ENCODE measurements at regions not wholly inside any gene's neighbourhood (a gene's known extent, or its start where the extent isn't known, plus 50 kb on each side); places are given as distances from the start of the nearest gene placed in this dataset.

DNA sequence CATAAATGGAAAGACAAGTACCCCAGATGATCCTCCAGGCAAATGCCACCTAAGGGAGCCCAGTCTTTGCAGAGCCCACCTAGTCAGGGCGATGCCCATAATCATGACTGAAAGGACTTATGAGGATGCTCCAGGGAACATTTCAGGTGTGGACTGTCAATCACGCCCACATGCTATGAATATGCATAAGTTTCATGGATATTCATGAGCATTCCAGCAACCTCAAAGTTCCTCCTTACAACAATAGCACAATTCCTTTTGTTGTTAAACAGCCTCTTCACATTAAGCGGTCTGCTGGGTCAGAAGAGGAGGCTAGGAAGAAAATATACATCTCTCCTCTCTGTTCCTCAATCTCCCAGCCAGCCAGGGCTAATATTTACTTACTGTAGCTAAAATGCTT, 161.6 kb downstream of the C5orf15 start:
- H3K79me1 ChIP-seq (ENCODE audit: low read depth, low read length) = no peaks in the 10 kb centered on the region
- H2BK5ac ChIP-seq (ENCODE audit: low read length) = no peak overlapping the region
- H3K4me2 ChIP-seq (ENCODE audit: insufficient read depth, low read length, poor library complexity, severe bottlenecking) = no peak overlapping the region
- no peaks in the 10 kb centered on the region for H3K9me3 ChIP-seq (replicated peaks in 1 of 2; ENCODE audit: control insufficient read depth in 2 of 2, insufficient read depth in 1 of 2, low read depth in 1 of 2, low read length in 2 of 2)
- H3K36me3 ChIP-seq (replicated peaks in 1 of 2; ENCODE audit: control insufficient read depth in 2 of 2, insufficient read depth in 2 of 2, low read length in 2 of 2) = no peaks in the 10 kb centered on the region
- no peak overlapping the region for H3K23ac ChIP-seq (ENCODE audit: low read depth, low read length, poor library complexity)
- no peak overlapping the region for H3K4ac ChIP-seq (ENCODE audit: low read length)
- H4K8ac ChIP-seq (ENCODE audit: low read depth, low read length) = no peak overlapping the region
- H4K91ac ChIP-seq (ENCODE audit: low read depth, low read length, poor library complexity) = no peak overlapping the region
- H2BK120ac ChIP-seq (ENCODE audit: low read depth, low read length) = no peak overlapping the region
- H3K14ac ChIP-seq (ENCODE audit: low read length) = no peak overlapping the region
- H3K9ac ChIP-seq (ENCODE audit: low read depth, low read length, poor library complexity) = no peak overlapping the region
- H3K27me3 ChIP-seq (ENCODE audit: control insufficient read depth in 3 of 3, insufficient read depth in 3 of 3, low read depth in 1 of 3, low read length in 3 of 3) = peaks cover 0 to 3% (median 0%) of the 10 kb centered on the region in 3 experiments
- H3K27ac ChIP-seq (replicated peaks; ENCODE audit: low read length) = no peak overlapping the region
- no peak overlapping the region for H3K18ac ChIP-seq (ENCODE audit: low read length)
- no peak overlapping the region for H2BK15ac ChIP-seq (ENCODE audit: low read length)
- no peak for DNase-seq (ENCODE audit: low spot score)
- peaks cover 1 to 2% of the 10 kb centered on the region in 2 donors for H3K4me1 ChIP-seq (ENCODE audit: control insufficient read depth in 2 of 2, insufficient read depth in 1 of 2, low read depth in 1 of 2, low read length in 2 of 2)
- WGBS, 2 donors (ENCODE audit: extremely low coverage in 2 of 2, insufficient read length in 2 of 2, insufficient replicate concordance in 1 of 2) = no CpG with 5 or more reads among the region's 3 CpGs
- no peak overlapping the region for H2BK12ac ChIP-seq (ENCODE audit: low read length)
- H2AK5ac ChIP-seq (ENCODE audit: low read depth, low read length) = no peak overlapping the region
- H3K4me3 ChIP-seq (ENCODE audit: low read length in 2 of 2) = no peak overlapping the region
- no peak overlapping the region for H2AFZ ChIP-seq (ENCODE audit: low read length)

DNA sequence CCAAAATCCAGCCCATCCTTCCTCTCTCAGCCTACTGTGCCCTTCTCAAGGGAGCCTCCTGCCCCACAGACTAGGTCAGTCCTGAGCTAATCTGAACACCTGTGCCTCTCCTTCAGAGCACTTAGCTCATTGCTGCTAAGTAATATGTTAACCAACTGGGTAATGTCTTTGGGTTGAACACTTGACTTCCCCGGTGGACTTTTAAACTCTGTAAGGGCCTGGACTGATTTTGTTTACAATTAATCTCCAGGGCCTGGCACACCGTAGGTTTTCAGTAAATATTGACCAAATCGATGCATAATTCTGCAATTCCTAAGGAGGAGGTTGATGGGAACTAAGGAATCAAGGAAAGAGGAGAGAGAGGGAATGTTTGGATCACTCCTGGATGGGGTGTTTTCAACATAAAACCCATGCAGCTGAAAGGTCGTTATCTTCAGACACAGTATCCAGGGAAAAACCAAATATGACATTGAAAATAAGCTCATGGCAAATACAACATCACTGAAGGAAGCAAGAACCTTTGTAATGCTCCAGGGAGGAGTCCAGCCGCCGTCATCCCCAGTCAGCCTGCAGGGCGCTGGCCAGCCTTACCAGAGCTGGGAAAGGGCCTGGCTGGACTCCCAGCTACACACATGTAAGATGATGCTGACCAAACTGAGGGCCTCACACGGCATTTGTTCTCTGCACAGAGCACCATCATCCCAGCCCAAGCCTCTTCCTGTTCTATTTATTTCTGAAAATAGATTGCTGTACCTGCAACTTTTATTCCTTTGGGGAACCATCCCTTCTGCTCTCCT, 166.3 kb downstream of the C5orf15 start:
- WGBS, 2 donors (ENCODE audit: extremely low coverage in 2 of 2, insufficient read length in 2 of 2, insufficient replicate concordance in 1 of 2) = no CpG with 5 or more reads among the region's 8 CpGs
- no peak overlapping the region for H3K4ac ChIP-seq (ENCODE audit: low read length)
- H3K9me3 ChIP-seq (replicated peaks in 1 of 2; ENCODE audit: control insufficient read depth in 2 of 2, insufficient read depth in 1 of 2, low read depth in 1 of 2, low read length in 2 of 2) = no peaks in the 10 kb centered on the region

DNA sequence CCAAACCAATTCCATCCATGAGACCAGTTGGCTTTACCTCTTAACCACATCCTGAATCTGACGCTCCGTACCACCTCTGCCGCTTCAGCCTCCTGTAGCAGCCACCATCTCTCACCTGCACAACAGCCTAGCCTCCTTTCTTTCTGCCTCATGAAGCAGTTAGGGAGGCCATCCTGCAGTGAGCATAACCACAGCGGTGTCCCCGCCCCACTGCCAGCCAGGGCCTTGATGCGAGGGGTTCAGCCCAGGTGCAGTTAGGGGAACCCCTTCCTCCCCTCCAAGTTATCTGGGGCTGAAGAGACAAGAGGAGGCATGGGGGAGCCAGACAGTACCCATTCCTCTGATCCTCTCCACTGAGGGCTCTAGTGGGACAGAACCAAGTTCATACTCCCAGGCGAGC, 167.0 kb downstream of the C5orf15 start:
- no peak overlapping the region for H2AFZ ChIP-seq (ENCODE audit: low read length)
- no peak overlapping the region for H3K4me3 ChIP-seq (ENCODE audit: low read length in 2 of 2)
- H3K4ac ChIP-seq (ENCODE audit: low read length) = no peak overlapping the region
- no peak overlapping the region for H2AK5ac ChIP-seq (ENCODE audit: low read depth, low read length)
- H3K18ac ChIP-seq (ENCODE audit: low read length) = peak overlapping the region; percentile 46
- H2BK120ac ChIP-seq (ENCODE audit: low read depth, low read length) = no peak overlapping the region
- no peak overlapping the region for H4K8ac ChIP-seq (ENCODE audit: low read depth, low read length)
- H3K36me3 ChIP-seq (replicated peaks in 1 of 2; ENCODE audit: control insufficient read depth in 2 of 2, insufficient read depth in 2 of 2, low read length in 2 of 2) = no peaks in the 10 kb centered on the region
- H3K9ac ChIP-seq (ENCODE audit: low read depth, low read length, poor library complexity) = peak overlapping the region; percentile 24
- peak overlapping the region; percentile 61 for H3K14ac ChIP-seq (ENCODE audit: low read length)
- H3K4me2 ChIP-seq (ENCODE audit: insufficient read depth, low read length, poor library complexity, severe bottlenecking) = no peak overlapping the region
- no peak overlapping the region for H2BK5ac ChIP-seq (ENCODE audit: low read length)
- WGBS, 2 donors (ENCODE audit: extremely low coverage in 2 of 2, insufficient read length in 2 of 2, insufficient replicate concordance in 1 of 2) = no CpG with 5 or more reads among the region's 7 CpGs
- no peaks in the 10 kb centered on the region for H3K9me3 ChIP-seq (replicated peaks in 1 of 2; ENCODE audit: control insufficient read depth in 2 of 2, insufficient read depth in 1 of 2, low read depth in 1 of 2, low read length in 2 of 2)
- no peak overlapping the region for H2BK12ac ChIP-seq (ENCODE audit: low read length)
- H3K27ac ChIP-seq (replicated peaks; ENCODE audit: low read length) = no peak overlapping the region
- no peaks in the 10 kb centered on the region for H3K79me1 ChIP-seq (ENCODE audit: low read depth, low read length)
- DNase-seq (ENCODE audit: low spot score) = no peak
- peaks cover 0 to 10% (median 0%) of the 10 kb centered on the region in 3 experiments for H3K27me3 ChIP-seq (ENCODE audit: control insufficient read depth in 3 of 3, insufficient read depth in 3 of 3, low read depth in 1 of 3, low read length in 3 of 3)
- H4K91ac ChIP-seq (ENCODE audit: low read depth, low read length, poor library complexity) = no peak overlapping the region
- H3K23ac ChIP-seq (ENCODE audit: low read depth, low read length, poor library complexity) = no peak overlapping the region
- no peak overlapping the region for H2BK15ac ChIP-seq (ENCODE audit: low read length)
- H3K4me1 ChIP-seq (ENCODE audit: control insufficient read depth in 2 of 2, insufficient read depth in 1 of 2, low read depth in 1 of 2, low read length in 2 of 2) = peaks cover 0 to 1% of the 10 kb centered on the region in 2 donors

More for the DNA sequence above, 166.3 kb downstream of the C5orf15 start:
- Histone ChIP-seq H3K79me1 (ENCODE audit: low read depth, low read length) (no peaks in the 10 kb centered on the region), H2AFZ (ENCODE audit: low read length) (no peak overlapping the region), H2BK12ac (ENCODE audit: low read length) (no peak overlapping the region), H3K36me3 (replicated peaks in 1 of 2; ENCODE audit: control insufficient read depth in 2 of 2, insufficient read depth in 2 of 2, low read length in 2 of 2) (no peaks in the 10 kb centered on the region), H3K4me1 (ENCODE audit: control insufficient read depth in 2 of 2, insufficient read depth in 1 of 2, low read depth in 1 of 2, low read length in 2 of 2) (peaks cover 0 to 1% of the 10 kb centered on the region in 2 donors), H2AK5ac (ENCODE audit: low read depth, low read length) (no peak overlapping the region), H2BK15ac (ENCODE audit: low read length) (no peak overlapping the region), H3K27me3 (ENCODE audit: control insufficient read depth in 3 of 3, insufficient read depth in 3 of 3, low read depth in 1 of 3, low read length in 3 of 3) (peaks cover 0 to 10% (median 0%) of the 10 kb centered on the region in 3 experiments), H3K9ac (ENCODE audit: low read depth, low read length, poor library complexity) (no peak overlapping the region), H3K4me2 (ENCODE audit: insufficient read depth, low read length, poor library complexity, severe bottlenecking) (no peak overlapping the region), H4K91ac (ENCODE audit: low read depth, low read length, poor library complexity) (no peak overlapping the region), H3K4me3 (ENCODE audit: low read length in 2 of 2) (no peak overlapping the region), H3K18ac (ENCODE audit: low read length) (peak overlapping the region; percentile 17), H3K14ac (ENCODE audit: low read length) (no peak overlapping the region), H2BK5ac (ENCODE audit: low read length) (no peak overlapping the region), H3K27ac (replicated peaks; ENCODE audit: low read length) (no peak overlapping the region), H3K23ac (ENCODE audit: low read depth, low read length, poor library complexity) (no peak overlapping the region), H2BK120ac (ENCODE audit: low read depth, low read length) (no peak overlapping the region), H4K8ac (ENCODE audit: low read depth, low read length) (no peak overlapping the region)
- DNase-seq (ENCODE audit: low spot score) = no peak

DNA sequence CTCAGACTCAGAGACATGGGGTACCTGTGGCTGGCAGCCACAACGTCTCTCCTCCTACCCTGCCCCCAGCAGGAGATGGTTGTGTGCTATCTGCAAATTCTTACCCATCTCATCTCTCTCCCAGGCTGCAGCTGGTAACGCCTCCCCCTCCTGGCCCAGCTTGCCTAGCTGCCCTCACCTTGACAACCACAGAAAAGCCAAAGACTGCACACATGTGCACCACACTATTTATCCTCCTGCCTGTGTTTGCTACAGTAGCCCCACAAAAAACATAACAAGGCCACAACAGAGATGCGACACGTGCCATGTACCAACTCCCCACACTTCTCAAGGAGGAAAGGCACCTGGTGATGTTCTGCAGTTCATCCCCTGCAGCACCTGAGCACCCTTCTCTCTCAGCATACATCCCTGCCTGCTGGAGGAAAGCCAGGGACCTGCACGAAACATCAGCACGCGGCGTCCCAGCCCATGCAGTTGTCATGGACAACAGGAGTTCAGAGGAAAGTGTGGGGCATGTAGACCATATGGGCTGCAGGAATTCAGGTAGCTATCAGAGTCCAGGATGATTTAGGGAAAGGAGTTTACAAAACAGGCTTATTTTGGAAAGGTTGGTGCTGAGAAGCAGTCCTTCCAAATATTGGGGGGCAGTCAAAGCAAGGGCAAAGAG, 168.7 kb downstream of the C5orf15 start:
- peaks cover 0 to 10% (median 0%) of the 10 kb centered on the region in 3 experiments for H3K27me3 ChIP-seq (ENCODE audit: control insufficient read depth in 3 of 3, insufficient read depth in 3 of 3, low read depth in 1 of 3, low read length in 3 of 3)
- H3K23ac ChIP-seq (ENCODE audit: low read depth, low read length, poor library complexity) = no peak overlapping the region
- no peak overlapping the region for H3K27ac ChIP-seq (replicated peaks; ENCODE audit: low read length)
- WGBS, 2 donors (ENCODE audit: extremely low coverage in 2 of 2, insufficient read length in 2 of 2, insufficient replicate concordance in 1 of 2) = no CpG with 5 or more reads among the region's 8 CpGs
- H2BK5ac ChIP-seq (ENCODE audit: low read length) = no peak overlapping the region
- no peak overlapping the region for H4K91ac ChIP-seq (ENCODE audit: low read depth, low read length, poor library complexity)
- H3K14ac ChIP-seq (ENCODE audit: low read length) = no peak overlapping the region
- no peak overlapping the region for H4K8ac ChIP-seq (ENCODE audit: low read depth, low read length)
- no peak overlapping the region for H2BK15ac ChIP-seq (ENCODE audit: low read length)
- no peaks in the 10 kb centered on the region for H3K79me1 ChIP-seq (ENCODE audit: low read depth, low read length)
- no peak overlapping the region for H2AK5ac ChIP-seq (ENCODE audit: low read depth, low read length)
- H3K18ac ChIP-seq (ENCODE audit: low read length) = no peak overlapping the region
- no peak overlapping the region for H2BK120ac ChIP-seq (ENCODE audit: low read depth, low read length)
- no peak overlapping the region for H2BK12ac ChIP-seq (ENCODE audit: low read length)
- H3K36me3 ChIP-seq (replicated peaks in 1 of 2; ENCODE audit: control insufficient read depth in 2 of 2, insufficient read depth in 2 of 2, low read length in 2 of 2) = no peaks in the 10 kb centered on the region
- peaks cover 0 to 1% of the 10 kb centered on the region in 2 donors for H3K4me1 ChIP-seq (ENCODE audit: control insufficient read depth in 2 of 2, insufficient read depth in 1 of 2, low read depth in 1 of 2, low read length in 2 of 2)
- H3K4me2 ChIP-seq (ENCODE audit: insufficient read depth, low read length, poor library complexity, severe bottlenecking) = no peak overlapping the region
- no peak overlapping the region for H3K4me3 ChIP-seq (ENCODE audit: low read length in 2 of 2)
- H2AFZ ChIP-seq (ENCODE audit: low read length) = no peak overlapping the region
- H3K9me3 ChIP-seq (replicated peaks in 1 of 2; ENCODE audit: control insufficient read depth in 2 of 2, insufficient read depth in 1 of 2, low read depth in 1 of 2, low read length in 2 of 2) = no peaks in the 10 kb centered on the region
- no peak overlapping the region for H3K9ac ChIP-seq (ENCODE audit: low read depth, low read length, poor library complexity)
- H3K4ac ChIP-seq (ENCODE audit: low read length) = no peak overlapping the region
- no peak for DNase-seq (ENCODE audit: low spot score)
